Activated CD4-positive, alpha-beta T cell treated with anti-CD3 and anti-CD28 coated beads for 1 hour (primary cell): ENCODE measurements at regions not wholly inside any gene's neighbourhood (a gene's known extent, or its start where the extent isn't known, plus 50 kb on each side); places are given as distances from the start of the nearest gene placed in this dataset.
"Not testable (repeated sequence)": the region's sequence is repeated elsewhere in the genome, so short reads cannot be mapped to it uniquely, and the experiment has no call there.

Experiments
- DNase-seq: peaks from one replicate; pipeline ENCODE4 v3.0.0-alpha.2; 2020

DNA sequence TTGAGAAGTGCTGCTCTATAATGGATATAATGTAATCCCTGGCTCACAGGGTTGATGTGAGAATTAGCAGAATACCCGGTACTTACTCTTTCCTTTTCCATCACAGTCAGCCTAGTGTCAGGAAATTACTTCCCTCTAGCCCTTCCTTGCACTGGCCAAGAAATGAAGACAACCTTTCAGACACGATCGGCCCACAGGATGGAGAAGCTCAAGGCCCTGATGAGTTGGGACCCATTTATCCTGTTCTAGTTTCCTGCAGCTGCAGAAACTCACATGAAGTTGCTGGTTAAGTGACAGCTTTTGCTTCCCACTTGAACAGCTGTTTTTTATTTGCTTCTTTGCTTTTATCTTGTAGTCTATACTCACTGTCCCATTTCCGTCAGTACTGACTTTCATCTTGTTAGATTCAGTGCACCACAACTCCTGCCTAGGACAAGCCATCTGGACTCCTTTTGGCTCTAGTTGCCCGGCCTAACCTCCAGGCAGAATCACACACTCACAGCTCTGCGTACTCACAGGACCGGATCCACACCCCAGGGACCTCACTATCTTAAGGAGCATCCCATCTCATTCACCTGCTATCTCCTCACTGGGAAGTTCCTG, 325.1 kb upstream of the CHRNA7 start:
- not testable (repeated sequence) for DNase-seq

DNA sequence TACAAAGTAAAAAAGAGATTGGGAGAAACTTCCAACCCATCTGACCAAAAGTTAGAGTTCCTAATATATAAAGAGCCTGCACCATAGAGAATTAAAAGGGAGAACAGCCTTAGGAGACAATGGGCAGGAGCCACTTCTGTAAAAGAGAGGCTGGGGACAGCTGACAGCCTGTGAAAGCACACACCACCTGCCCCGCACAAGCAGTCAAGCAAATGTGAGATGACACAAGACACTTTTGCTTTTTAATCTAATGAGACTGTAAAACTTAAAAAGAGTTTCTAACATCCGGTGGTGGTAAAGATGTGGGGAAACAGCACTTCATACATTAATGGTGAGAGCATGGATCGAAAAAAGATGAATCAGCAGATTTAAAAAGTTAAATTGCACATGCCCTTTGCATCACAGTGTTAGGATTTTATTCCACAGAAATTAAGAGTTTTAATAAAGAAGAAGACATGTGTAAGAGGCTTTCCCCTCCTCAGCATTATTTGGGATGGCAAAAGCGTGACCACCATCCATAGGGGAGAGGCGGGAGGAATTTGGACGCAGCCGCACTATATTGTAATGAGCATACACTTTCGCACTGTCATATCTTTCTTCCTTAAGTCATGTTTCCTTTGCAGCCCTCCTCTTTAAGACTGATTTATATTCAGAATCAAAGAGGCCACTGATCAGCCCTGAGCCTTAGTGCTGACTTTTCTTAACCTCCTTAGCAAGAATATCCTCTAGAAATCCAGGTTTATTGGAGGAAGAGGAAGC, 322.2 kb upstream of the CHRNA7 start:
- not testable (repeated sequence) for DNase-seq

DNA sequence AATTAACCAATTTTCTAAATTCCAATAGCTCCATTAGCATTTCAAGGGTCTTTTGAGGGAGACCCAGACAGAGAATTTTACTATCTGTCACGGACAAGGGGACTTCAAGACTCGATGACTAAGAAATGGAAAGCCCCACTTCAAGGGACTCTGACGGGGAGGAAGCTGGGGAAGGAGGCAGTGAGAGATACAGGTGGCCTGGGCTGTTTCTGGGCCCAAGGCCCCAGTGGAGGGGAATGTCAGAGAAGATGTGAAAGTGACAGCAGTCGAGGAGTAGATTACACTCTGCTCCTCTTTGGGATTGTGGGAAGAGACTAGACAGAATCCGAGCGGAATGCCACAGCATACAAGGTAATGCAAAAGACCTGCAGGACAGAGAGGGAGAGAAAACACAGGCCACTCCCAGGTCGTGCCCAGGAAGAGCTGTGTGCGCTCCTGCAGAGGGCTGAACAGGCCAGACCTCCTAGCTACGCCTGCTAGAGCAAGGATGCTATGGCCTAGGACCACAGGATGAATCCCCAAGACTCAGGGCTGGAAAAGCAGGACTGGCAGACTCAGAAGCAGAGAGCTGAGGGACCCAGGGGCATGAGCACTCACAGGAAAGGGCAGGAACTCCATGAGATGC, 321.5 kb upstream of the CHRNA7 start:
- not testable (repeated sequence) for DNase-seq

DNA sequence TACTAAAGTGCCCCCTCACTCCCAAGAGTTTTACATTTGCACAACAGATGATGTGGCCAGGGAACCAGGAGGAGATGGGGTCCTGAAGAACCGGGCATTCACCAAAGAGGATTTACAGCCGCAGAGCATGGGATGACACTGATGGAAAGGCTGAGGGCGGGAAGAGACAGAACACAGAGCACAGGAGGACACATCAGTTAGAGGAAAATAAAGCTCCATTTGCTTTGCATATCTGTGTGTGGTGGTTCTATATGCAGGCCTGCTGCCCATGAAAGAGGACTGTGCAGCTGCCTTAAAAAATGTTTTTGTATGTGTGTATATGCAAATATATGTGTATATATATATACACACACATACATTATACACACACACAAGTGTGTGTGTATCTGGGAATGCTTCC, 320.8 kb upstream of the CHRNA7 start:
- DNase-seq: not testable (repeated sequence)

DNA sequence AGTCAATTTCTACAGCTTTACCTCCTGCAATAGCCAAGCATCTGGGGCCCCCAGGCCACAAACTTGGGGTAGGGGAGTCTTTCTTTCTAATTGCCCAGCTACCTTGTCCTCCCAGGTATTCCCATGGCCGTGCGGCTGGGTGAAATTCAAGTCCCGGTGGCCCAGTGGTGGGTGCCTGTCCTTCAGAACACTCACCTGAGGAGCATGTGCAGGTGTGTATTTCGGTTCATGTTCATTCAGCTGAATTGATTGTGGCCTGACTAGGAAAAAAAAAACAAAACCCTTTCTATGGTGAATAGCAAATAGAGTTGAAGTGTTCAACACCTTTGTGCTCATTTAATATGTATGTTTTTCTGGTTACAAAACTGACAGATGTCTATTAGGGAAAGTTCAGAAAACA, 319.5 kb upstream of the CHRNA7 start:
- DNase-seq: not testable (repeated sequence)

DNA sequence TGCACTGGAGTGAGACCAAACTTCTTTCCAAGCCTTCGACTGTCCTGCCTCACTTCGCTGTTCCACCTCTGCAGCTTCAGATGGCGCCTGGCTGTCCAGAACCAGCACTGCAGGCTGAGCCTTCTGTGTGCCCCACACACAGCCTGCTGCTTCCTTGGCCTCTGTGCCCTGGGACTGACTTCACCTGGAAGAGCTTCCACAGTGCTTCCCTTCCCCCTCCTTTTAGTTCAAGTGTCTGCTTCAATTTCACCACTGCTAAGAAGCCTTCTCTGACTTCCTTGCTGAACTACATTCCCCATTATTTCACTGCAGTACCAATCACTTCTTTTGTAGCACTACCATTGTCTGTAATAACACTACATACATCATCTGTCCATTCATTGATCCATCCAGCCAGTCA, 315.1 kb upstream of the CHRNA7 start:
- not testable (repeated sequence) for DNase-seq

DNA sequence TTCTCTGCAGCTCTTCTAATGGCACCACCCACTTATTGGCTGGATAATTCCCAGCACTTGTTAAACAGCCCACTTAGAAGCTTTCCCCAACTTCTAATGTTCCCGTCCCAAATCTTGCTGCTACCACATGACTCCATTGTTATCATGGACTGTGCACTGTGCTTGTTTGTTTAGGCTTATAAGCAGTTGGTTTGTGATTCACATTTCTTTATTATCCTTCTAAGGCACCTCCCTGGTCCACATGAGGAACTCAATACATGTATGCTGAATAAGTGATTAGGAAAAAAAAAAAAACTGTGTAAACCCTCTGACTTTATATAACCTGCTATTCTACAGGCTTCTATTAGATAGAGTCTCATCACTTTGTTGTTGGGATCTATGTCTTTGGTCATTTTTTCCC, 311.7 kb upstream of the CHRNA7 start:
- not testable (repeated sequence) for DNase-seq

DNA sequence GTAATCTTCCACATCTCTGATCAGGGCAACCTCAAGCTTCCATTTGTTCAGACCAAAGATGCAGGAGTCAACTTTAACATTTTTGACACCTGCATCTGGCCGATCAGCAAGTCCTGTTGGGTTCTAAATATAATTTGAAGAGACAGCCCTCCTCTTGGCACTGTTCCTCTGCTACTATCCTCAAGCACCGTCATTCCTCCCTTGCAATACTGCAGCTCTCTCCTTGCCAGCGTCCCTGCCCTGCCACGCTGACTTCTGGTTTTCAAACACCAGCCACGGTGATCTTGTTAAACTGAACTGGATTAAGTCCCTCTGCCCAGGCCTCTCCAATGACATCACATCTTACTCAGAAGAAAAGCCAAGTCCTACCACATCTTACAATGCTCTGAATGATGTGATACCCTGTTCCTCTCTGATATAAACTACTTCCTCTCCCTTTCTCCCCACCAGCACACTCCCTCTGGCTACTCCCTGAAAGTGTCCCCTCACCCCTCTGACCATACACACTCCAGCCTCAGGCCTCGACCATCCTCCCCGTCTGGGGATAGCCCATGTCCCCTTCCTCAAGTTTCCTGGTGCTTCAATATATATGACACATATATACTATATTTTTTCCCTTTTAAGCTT, 310.8 kb upstream of the CHRNA7 start:
- not testable (repeated sequence) for DNase-seq

DNA sequence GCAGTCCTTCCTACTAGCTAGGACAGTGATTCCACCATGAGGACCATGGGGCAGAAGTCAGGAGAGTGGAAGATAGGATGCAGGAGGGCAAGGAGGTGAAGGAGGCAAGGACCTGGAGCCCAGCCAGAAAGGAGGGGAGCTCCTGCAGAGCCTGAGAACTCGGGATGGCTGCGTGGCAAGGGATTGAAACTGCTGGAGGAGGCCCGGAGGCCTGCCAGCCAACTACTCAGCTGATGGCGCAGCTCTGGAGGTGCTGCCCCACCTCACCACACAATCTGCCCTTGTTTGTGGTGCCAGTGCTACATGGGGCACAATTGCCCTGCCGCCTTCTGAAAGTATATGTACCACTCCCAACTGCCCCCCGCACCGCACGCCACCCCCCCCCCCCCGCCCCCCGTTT, 307.3 kb upstream of the CHRNA7 start:
- not testable (repeated sequence) for DNase-seq

DNA sequence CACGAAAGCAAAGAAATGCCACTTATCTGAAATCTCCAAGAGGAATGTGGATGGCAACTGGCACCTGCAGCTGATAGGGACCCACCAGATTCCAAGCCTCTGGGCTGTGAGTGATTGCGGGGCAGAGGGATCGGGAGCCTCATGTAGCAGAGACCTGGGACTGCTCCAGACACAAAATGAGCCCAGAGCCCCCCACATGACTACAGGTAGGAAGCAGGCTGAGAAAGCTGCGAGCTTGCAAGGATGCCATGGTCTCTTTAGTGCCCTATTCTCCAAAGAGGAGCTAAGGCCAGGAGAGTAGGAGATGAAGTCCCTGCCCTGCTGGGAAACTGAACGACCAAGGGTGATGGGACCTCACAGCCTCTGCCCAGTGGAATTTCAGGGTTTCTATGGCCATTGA, 305.4 kb upstream of the CHRNA7 start:
- not testable (repeated sequence) for DNase-seq

DNA sequence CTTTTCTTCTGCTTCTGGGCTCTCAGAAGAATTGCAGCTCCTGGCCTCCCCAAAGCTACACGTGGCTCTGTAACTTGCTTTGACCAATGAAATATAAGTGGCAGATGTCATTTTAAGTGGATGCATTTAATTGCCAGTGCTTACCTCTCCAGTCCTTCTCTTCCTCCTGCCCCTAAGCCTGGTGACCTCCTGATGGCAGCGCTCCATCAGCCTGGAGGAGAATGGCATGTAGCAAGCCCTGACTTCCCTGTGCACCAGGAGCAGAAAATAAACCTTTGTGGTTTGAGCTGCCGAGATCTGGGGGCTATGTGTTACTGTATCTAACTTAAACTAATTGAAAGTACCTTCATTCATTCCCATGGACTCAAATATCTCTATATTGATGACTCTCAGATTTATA, 304.7 kb upstream of the CHRNA7 start:
- not testable (repeated sequence) for DNase-seq

DNA sequence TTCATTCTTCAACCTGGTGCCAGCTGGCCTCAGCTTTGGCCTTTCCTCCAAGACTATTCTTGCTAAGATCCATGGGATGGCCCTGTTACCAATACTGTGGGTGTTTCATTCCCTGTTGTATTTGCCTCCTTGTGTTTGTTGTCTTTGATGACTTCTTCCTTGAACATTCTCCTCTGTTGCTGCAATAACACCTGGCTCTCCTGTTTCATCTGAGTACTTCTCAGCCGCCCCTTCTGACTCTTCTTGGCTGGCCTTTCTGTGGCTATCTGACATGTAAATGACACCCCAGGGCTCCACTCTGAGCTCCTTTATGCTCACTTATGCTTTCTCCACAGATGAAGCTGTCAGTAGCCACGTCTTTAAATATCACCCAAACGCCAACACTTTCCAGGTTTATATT, 302.7 kb upstream of the CHRNA7 start:
- DNase-seq: no peak

DNA sequence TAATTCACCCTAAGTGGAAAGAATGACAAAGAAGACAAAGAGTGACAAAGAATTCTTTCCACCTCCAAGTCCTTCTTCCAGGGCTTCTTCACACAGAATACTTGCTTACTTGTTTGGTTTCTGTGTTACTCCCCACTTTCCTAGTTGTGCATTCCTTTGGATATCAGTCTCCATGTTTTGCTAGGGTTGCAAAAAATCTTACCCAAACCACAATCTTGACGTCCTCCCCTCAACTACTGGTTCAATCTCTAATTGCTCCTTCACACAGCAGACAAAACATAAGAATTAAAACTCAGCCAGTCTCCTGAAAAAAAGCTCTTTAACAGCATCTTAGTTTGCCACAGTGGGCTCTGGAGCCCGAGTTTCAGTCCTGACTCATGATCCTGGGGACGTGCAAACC, 297.6 kb upstream of the CHRNA7 start:
- no peak for DNase-seq

DNA sequence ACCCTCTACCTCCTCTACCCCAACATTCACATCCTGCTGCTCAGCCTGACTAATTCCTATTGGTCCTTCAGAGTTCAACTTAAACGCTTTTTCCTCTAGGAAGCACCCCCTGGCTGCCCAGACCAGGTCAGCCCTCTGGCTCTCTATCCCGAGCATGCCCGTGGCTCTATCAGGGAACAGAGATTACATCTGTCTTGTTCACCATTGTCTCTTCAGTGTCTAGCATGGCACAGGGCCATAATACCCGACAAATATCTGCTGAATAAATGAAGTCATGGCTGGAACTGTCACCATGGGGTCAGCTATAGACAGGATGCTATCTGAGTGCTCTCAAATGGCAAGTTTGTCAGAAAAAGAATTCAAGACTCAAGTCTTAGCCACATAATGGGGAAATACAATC, 296.9 kb upstream of the CHRNA7 start:
- no peak for DNase-seq

DNA sequence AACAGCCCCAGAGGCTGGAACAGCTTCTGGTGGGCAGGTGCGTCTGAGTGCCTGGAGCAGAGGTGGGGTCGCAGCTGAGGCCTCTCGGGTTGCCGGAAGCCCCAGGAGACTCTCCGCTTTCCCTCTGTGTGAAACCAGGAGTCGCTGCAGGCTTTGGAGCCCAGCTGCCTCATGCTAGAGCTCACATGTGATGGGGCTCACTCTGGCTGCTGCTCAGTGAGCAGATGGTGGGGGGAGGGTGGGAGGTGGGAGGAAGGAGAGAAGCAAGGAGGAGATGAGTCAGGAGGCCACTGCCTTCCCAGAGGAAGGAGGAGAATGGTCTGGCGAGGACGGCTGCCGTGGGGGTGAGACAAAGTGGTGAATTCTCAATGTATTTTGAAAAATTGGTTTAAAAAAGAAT, 290.1 kb upstream of the CHRNA7 start:
- no peak for DNase-seq

DNA sequence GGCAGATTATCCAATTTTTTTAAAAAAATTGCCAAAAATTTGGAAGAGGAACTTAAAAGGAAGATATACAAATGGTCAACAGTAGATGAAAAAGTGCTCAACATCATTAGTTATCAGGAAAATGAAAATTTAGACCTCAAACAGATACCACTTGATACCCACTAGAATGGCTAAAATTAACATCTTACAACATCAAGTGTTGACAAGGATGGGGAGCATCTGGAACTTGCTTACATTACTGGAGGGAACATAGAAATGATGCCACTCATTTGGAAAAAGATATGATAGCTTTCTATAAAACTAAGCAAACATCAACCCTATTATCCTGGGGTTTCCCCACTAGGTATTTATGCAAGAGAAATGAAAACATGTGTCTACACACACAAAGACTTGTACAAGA, 284.5 kb upstream of the CHRNA7 start:
- no peak for DNase-seq

DNA sequence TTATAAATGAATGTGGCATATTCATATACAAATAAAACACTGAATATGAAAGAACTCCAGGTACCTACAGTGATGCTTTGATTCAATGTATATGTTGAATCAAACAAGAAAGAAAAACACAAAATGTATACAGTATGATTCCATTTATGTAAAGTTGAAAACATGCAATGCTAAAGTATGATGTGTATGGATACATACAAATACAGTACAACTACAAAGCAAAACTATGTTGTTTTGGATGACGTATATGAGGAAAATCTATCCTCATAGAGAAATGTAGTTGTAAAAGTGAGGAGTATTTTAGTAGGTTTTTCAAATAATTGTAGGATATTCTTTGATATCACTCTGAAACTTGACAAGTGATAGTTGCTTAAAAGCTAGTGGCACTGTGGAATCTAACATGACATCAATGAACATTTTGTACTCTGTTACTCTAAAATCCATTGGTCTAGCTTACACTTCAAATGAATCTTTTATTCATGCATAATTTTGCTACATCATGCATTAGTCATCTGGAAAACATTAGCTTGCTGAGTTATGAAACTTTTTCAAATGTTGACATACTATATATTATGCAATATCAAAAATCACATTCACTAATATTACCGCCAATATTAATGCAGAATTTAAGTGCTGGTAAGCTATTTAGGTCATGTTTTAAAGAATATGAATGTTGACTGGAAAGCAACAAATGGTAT, 278.1 kb upstream of the CHRNA7 start:
- no peak for DNase-seq

DNA sequence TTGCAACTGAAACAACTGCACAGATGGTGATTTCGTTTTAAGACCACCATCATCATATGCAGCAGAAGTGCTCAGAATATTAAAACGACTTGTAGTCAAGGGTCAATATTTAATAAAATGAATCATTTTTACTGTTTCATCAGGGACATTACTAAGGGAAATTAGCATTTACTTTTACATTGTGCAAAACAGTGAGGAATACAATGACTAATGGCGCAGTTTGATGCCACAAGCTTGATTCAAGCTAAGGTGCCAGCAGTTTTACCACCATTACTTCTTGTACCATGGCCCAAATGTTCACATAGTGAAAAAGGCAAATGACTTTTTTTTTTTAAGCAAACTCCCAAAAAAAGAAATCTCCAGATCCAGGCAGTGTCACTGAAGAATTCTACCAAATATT, 277.4 kb upstream of the CHRNA7 start:
- no peak for DNase-seq

DNA sequence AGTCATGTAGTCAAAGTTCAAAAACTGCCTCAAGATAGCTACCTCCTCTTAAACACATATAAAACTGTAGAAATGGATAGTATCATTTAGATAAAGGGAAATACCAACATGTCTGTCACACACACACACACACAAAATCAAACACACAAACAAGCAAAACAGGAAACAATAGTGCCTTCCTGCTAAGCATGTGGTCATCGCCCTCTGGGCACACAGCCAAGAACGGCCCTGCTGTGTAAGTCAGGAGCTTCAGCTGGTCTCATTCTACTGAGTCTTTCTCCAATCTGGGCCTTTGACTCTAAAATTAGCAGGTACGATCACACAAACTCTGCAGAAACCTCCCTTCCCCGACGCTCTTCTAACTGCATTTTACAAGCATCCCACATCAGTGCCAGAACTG, 272.2 kb upstream of the CHRNA7 start:
- no peak for DNase-seq

DNA sequence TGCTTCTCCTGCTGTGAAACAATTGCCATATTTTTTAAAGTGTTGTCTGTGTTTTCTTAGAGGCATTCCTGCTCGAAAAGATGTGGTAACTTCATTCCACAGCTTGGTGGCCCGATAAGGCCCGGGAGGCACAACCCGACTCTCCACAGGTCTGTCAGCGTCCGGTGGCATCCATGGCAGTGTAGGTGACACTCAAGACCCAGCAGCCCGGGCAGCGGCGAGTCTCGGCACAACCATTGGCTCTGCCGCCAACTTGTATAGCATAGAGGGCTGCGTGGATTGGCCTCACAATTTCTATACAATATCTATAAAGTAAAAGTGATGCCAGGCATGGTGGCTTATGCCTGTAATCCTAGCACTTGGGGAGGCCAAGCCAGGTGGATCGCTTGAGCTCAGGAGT, 262.3 kb upstream of the CHRNA7 start:
- no peak for DNase-seq

DNA sequence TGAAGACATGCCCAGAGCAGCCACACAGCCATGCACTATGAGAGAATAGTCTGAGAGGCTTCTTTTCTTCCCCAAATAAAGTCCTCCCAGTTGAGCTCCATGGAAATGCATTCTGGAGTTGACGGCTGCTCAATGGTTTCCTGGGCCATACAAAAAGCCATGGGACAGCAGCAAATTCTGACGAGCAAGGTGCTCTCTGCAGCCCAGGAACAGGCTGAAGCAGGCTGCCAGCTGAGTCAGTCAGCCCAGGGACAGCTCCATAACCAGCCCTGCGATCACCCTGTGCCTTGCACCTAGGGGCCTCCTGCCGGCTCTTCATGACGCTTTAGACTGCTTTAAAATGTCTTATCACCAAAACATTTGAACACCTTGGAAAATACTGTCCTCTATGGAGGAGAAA, 256.3 kb upstream of the CHRNA7 start:
- DNase-seq: no peak

DNA sequence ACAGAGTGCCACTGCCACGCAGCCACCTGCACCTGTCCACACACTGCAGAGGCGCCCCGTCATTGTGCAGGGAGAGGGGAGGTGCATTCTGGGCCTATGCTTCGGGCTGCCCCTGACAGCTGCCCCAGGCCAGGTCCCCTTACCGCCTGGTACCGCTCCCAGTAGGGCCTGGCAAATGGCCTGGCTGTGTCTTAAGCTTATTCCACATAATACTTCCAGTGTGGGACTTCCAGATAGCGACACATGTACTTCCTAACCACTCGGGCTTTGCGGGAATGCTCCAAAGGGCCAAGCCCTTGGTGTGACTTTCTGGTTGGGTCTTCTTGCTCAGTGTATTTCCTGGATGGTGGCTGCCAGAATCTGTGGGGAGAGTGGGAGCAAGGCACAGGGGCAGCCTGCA, 254.3 kb upstream of the CHRNA7 start:
- DNase-seq: no peak

DNA sequence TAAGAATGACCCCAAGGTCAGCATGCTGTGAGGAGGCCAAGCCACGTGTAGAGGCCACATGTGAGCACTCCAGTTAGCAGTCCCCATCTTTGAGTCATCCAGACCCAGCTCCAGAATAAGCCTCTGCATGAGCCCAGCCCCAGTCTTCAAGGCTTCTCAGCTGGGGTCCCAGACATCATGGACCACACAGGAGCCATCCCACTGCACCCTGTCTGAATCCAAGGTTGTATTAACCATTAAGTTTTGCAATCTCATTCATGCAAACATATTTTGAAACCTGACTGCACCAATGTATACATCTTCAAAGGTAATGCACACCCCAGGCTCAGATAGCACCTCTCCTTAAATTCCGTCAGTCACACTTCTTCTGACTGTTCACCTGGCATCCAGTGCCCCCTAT, 249.1 kb upstream of the CHRNA7 start:
- no peak for DNase-seq
